WERI-Rb-1 (cell line): ENCODE measurements at regions not wholly inside any gene's neighbourhood (a gene's known extent, or its start where the extent isn't known, plus 50 kb on each side); places are given as distances from the start of the nearest gene placed in this dataset.

ENCODE experiments used
- DNase-seq: peaks from one replicate; pipeline ENCODE4 v3.0.0-alpha.2; 2020
- H3K27ac ChIP-seq: fragments of 250-450 bp; sonication (Bioruptor Pico); 2 replicates; pipeline ENCODE4 v1.5.1; 2020; ENCODE audit warnings: mild to moderate bottlenecking, moderate library complexity
- H3K27me3 ChIP-seq: fragments of 250-450 bp; sonication (Bioruptor Pico); 2 replicates; pipeline ENCODE4 v1.5.1; 2021; ENCODE audit warnings: mild to moderate bottlenecking, low read depth, moderate library complexity; ENCODE audit not compliant: insufficient read depth, severe bottlenecking
- H3K36me3 ChIP-seq: fragments of 250-450 bp; sonication (Bioruptor Pico); 2 replicates; pipeline ENCODE4 v1.5.1; 2020; ENCODE audit warnings: mild to moderate bottlenecking, moderate library complexity
- H3K4me3 ChIP-seq: 2 replicates; pipeline ENCODE4 v1.5.1; 2011; ENCODE audit warnings: low read depth, mild to moderate bottlenecking, control low read depth, low read length
- H3K9me3 ChIP-seq: fragments of 250-450 bp; sonication (Bioruptor Pico); 2 replicates; pipeline ENCODE4 v1.5.1; 2021; ENCODE audit warnings: mild to moderate bottlenecking, moderate library complexity; ENCODE audit not compliant: severe bottlenecking
- TF ChIP-seq, protein P1 (sequence below): IDR thresholded peaks from 2 replicates; pipeline ENCODE4 v1.5.1; 2011; ENCODE audit warnings: low read depth, mild to moderate bottlenecking, control low read depth, inconsistent platforms, low read length

DNA sequence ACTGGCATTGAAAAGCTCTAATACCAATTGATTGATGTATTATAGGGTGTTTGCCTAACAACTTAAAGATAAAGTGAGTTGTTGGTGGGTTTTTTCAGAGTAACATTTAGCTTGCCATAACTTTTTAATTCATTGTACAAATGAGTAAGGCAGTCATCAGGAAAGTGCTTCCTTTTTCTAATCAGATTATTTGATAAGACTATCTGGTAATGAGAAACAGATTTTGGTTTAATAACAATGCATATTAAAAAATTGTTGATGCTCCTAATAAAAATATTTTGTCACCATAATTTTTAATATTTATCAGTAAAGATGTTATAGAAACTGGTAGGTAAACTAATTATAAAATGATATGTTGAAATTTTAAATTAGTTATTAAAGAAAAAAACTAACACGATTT is 51.3 kb downstream of the BLTP1 start:
- H3K36me3 ChIP-seq: peaks cover 15% of the 10 kb centered on the region

DNA sequence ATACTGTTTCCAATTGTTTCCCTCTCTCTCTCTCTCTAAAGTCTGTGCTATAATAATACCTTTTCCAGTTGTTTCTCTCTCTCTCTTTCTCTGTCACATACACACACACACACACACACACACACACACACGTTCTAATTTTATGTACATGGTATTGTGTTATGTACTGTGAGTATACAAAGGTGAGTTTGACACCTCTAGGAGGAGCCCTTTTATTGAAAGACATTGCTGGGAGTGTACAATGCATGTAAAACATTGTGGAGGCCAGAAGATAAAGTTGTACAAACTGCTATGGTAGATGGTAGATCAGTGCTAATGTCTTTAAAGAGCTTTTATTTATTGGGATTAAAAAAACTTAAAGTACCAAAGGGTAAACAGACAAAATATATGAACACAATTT is 53.6 kb downstream of the BLTP1 start:
- Histone ChIP-seq H3K27ac (no peak overlapping the region), H3K27me3 (no peaks in the 10 kb centered on the region), H3K36me3 (peaks cover 18% of the 10 kb centered on the region), H3K4me3 (no peak overlapping the region), H3K9me3 (no peaks in the 10 kb centered on the region)
- TF ChIP-seq, protein P1, sequence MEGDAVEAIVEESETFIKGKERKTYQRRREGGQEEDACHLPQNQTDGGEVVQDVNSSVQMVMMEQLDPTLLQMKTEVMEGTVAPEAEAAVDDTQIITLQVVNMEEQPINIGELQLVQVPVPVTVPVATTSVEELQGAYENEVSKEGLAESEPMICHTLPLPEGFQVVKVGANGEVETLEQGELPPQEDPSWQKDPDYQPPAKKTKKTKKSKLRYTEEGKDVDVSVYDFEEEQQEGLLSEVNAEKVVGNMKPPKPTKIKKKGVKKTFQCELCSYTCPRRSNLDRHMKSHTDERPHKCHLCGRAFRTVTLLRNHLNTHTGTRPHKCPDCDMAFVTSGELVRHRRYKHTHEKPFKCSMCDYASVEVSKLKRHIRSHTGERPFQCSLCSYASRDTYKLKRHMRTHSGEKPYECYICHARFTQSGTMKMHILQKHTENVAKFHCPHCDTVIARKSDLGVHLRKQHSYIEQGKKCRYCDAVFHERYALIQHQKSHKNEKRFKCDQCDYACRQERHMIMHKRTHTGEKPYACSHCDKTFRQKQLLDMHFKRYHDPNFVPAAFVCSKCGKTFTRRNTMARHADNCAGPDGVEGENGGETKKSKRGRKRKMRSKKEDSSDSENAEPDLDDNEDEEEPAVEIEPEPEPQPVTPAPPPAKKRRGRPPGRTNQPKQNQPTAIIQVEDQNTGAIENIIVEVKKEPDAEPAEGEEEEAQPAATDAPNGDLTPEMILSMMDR: 0 out of 2 replicates have a peak, but pooled peaks have one; percentile 9
- no peak for DNase-seq

More for the DNA sequence above, 51.3 kb downstream of the BLTP1 start:
- Histone ChIP-seq H3K9me3 (no peaks in the 10 kb centered on the region), H3K4me3 (no peak overlapping the region), H3K27me3 (no peaks in the 10 kb centered on the region), H3K27ac (no peak overlapping the region)
- no peak for DNase-seq
- TF ChIP-seq, protein P1: no peak

DNA sequence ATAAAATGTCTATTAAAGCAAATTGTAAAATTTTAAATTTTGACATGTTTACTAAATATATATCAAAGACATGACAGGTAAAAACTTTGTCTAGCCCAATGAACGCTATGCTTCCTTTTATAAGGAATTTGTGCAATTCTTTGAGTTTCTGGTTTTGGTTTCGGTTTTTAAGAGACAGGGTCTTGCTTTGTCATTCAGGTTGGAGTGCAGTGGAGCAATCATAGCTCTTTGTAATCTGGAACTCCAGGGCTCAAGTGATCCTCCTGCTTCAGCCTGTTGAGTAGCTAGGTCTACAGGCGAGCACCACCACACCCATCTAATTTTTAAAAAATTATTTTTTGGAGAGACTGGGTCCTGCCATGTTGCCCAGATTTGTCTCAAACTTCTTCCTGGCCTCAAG is 60.7 kb downstream of the BLTP1 start:
- Histone ChIP-seq H3K36me3 (peaks cover 14% of the 10 kb centered on the region), H3K27me3 (no peaks in the 10 kb centered on the region), H3K4me3 (no peak overlapping the region), H3K27ac (no peak overlapping the region), H3K9me3 (no peaks in the 10 kb centered on the region)
- TF ChIP-seq, protein P1: no peak
- DNase-seq: no peak

DNA sequence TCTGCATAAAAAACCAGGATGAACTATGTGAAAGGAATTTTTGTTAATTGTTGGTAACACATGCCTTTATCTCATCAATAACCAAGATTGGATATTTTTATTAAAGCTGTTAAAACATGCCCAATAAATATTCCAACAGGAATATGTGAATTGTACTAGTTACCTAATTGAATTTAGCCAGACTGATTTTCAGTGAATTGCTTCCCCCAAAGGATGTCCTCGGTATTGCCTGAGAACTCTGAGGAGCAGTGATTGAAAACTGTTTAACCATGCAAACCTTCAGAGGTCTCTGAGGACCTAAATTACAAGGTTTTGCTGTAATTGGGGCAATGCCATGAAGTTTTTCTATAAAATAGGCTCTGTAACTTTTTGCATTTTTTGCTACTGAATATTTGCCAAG is 66.6 kb downstream of the BLTP1 start:
- Histone ChIP-seq H3K9me3 (no peaks in the 10 kb centered on the region), H3K4me3 (no peak overlapping the region), H3K27ac (no peak overlapping the region), H3K36me3 (peaks cover 6% of the 10 kb centered on the region), H3K27me3 (no peaks in the 10 kb centered on the region)
- TF ChIP-seq, protein P1: peak; percentile 41; the same call in 1 of the 2 replicates
- DNase-seq: no peak

DNA sequence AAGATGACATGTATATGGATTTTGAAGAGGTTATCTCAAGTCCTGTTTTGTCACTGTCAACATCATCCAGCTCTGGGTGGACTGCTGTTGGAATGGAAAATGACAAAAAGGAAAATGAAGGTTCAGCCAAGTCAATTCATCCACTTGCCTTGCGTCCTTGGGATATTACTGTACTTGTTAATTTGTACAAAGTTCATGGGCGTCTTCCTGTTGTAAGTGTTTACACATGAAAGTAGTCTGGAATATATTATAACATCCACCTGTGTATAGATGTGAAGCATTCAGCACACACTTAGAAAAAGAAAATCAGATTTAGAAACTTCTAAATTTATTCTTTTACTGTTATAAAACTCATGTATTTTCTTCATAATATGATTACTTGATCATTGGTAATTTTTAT is 67.2 kb downstream of the BLTP1 start:
- no peak overlapping the region for H3K27ac ChIP-seq
- H3K36me3 ChIP-seq: peaks cover 6% of the 10 kb centered on the region
- H3K27me3 ChIP-seq: no peaks in the 10 kb centered on the region

DNA sequence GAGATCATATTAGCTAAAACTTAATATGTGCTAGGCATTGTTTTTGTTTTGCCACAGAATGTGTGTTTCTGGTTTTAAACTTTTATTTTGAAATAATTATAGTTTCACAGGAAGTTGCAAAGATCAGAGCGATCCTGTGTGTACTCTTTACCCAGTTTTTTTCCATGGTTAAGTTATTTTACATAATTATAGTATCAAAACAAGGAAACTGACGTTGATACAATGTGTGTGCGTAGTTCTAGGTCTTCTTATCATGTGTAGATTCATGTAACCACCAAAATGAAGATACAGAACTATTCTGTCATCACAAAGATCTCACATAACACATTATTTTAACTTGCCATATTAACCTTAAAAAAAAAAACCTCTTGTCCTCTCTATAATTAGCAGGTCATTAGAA is 69.2 kb downstream of the BLTP1 start:
- Histone ChIP-seq H3K36me3 (peaks cover 6% of the 10 kb centered on the region), H3K27ac (no peak overlapping the region), H3K4me3 (no peak overlapping the region), H3K27me3 (no peaks in the 10 kb centered on the region), H3K9me3 (no peaks in the 10 kb centered on the region)
- TF ChIP-seq, protein P1: no peak
- no peak for DNase-seq

More for the DNA sequence above, 67.2 kb downstream of the BLTP1 start:
- Histone ChIP-seq H3K4me3 (no peak overlapping the region), H3K9me3 (no peaks in the 10 kb centered on the region)
- no peak for DNase-seq
- TF ChIP-seq, protein P1: no peak
